NCI-H128 (cell line): ENCODE measurements at regions not wholly inside any gene's neighbourhood (a gene's known extent, or its start where the extent isn't known, plus 50 kb on each side); places are given as distances from the start of the nearest gene placed in this dataset.
"Not testable (repeated sequence)": the region's sequence is repeated elsewhere in the genome, so short reads cannot be mapped to it uniquely, and the experiment has no call there.

ENCODE experiments used
- DNase-seq: peaks from one replicate; lab custom pipeline; 2025; ENCODE audit not compliant: unreplicated experiment; lab: John Stamatoyannopoulos, UW

DNA sequence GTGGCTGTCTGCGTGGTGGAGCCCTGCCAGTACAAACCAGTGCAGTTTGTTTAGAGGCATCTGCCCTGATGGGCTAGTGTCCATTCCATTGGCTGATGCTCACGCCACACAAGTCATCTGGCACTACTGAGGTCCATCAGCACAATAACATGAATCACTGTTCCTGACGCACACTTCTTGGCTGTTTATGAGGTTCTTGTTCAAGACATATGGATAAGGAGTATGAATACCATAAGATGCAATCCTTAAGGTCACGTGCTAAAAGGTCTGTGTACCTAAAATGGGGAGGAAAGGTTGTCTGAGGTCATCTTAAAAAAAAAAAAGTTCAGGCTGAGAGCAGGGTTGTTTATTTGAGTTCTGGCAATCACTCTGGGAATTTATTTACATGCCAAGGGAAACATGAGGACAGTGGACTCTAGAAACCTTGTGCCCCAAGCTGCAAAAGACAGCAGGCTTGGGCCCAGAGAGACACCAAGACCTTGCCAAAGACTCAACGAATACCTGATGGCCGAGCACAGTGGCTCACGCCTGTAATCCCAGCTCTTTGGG is 54.1 kb upstream of the SHLD1 start:
- no peak for DNase-seq

- DNase-seq: peak; percentile 58
These were observed 58.1 kb upstream of the SHLD1 start for GRCh38 chr20:5691918-5692618.

DNA sequence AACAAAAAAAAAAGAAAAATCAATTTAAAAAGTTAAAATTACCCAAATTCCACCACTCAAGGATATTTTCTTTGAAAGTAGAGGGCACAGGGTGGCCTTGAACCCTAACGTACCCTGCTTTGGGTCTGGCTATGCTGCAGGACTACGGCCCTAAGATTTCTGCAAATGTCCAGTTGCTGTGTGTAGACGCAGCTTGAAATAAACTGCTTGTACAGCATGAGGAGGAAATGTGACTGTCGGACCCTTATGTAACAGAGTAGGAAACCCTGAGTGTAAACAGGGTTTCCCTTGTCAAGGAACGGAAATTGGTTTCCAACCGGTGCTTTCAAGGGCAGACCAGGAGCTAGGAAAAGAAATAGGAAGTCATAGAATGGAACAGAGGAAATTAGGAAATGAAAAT is 60.7 kb upstream of the SHLD1 start:
- no peak for DNase-seq

GRCh38 chr20:5688431-5688972 is 61.7 kb upstream of the SHLD1 start:
- no peak for DNase-seq

GRCh38 chr20:5687884-5688283 is 62.3 kb upstream of the SHLD1 start:
- DNase-seq: no peak

- no peak for DNase-seq
These were observed 63.7 kb upstream of the SHLD1 start for GRCh38 chr20:5686384-5687105.

DNA sequence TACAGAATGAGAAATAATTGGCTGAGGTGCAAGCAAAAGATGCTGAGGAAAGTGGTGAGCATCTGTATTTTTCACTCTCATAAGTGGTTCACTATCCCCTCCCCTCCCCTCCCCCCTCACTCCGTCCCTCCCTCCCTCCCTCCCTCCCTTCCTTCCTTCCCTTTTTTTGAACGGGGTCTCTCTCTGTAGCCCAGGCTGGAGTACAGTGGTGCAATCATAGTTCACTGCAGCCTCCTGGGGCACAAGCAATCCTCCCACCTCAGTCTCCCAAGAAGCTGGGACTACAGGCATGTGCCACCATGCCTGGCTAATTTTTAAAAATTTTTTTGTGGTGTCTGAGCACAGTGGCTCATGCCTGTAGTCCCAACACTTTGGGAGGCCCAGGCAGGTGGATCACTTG is 67.6 kb upstream of the SHLD1 start:
- not testable (repeated sequence) for DNase-seq

GRCh38 chr20:5680192-5680591 is 69.4 kb upstream of the GPCPD1 start:
- DNase-seq: no peak

GRCh38 chr20:5678777-5679176 is 68.0 kb upstream of the GPCPD1 start:
- DNase-seq: no peak

GRCh38 chr20:5677944-5678343 is 67.1 kb upstream of the GPCPD1 start:
- DNase-seq: not testable (repeated sequence)

DNA sequence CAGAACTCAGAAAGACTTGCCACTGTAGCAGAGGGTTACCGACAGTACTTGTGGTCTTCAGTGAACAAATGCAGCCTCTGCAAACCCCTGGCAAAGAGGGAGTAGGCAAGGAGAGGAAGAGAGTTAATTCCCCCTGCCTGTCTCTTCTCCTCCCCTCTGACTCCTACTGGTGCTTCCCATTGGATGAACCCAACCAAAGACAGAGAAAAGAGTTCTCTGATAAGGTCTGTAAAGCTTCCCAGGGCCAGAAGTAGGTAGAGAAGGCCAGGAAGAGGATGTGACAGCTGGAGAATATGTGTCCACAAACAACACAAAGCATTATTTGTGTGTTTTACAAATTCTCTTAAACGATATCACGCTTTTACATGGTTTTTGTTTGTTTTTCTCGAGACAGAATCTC is 66.6 kb upstream of the GPCPD1 start:
- no peak for DNase-seq

DNA sequence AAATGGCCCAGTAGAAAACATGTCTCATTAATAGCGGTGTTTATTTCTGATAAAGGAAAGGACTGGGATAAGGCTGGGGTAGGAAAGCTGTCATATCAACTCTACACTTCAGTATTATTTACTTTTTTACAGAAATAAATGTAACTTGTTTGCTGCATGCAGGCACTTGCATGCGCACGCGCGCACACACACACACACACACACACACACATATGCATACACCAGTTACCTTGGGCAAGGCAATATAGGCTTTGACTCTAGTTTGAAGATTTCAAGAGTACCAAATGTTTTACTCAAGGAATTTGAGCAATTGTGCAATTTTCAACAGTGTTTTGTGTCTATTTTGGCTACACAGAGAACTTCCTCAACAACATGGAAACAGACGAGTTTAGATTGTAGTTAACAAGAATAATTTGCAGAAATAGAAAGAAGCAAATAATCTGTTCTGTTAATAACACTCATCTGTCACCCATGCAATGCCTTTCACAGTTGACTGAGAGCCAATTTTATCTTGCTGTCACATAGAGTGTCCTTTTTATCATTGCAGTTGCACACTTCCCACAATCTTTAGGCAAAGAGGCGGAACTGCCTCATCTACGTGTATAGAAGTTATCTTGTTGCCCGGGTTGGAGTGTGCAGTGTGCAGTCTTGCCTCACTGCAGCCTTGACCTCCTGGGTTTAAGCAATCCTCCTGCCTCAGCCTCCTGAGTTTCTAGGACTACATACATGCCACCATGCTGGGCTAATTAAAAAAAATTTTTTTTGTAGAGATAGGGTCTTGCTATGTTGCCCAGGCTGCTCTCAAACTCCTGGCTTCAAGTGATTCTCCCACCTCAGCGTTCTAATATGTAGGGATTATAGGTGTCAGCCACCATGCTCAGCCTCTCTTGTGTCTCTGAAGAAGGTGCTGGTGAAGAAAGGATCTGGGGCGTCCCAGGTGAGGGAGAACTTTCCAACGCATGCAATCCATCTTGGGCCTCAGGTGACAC is 64.6 kb upstream of the GPCPD1 start:
- no peak for DNase-seq

DNA sequence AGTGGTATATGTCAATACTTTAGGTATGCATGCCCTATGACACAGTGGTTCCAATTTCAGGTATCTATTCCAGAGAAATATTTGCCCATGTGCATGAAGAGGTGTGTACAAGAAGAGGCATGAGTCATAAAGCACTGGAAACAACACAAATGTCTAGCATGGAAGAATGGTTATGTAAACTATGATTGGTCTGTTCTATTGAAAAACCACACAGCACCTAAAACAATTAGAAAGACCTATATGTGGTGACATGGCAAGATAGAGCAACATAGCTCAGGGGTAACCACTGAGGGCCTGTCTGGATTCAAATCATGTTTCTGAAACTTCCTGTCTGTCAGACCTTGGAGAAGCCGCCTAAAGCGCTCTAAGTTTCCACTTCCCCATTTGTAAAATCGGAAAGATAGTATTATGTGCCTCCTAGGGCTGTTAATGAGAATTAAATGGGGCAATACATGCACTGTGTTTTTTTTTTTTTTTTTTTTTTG is 63.4 kb upstream of the GPCPD1 start:
- no peak for DNase-seq

DNA sequence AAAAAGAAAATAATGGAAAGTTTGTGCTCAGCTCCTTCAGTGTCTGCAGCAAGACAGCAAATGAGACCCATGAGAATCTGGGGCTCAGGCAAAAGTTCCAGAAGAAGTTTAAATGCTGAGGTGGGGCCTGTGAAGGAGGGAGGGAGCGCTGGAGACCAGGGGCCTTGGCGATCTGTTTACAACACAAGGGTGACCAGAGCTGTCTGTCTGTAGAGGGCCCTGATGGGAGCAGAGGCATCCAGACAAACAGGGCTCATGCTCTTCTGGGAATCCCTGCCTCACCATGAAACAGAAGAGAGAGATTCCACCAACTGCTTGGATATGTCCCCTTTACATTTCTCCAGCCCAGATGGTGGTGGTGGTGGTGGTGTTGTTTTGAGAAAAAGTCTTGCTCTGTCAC is 60.1 kb upstream of the GPCPD1 start:
- no peak for DNase-seq

DNA sequence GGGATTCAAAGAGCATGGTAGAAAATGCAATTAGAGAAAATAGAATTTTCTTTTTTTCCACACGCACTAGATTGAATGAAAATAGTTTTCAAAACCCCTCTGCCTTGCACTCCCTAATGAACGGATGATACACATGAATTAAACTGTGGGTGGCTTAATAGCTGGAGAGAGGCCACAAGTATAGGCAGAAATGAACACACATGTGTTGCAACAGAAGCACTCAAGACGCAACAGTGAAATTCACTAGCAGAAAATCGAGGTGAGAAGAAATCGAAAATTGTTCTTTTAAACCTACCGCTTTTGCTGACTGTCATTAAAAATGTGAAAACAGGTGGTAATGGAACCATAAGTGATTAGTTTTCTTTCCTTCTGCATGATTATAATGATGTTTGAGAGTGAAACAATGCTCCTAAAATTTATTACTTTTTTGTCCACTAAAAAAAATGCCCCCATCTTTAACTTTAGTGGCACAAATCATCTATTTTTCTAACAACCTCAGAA is 59.3 kb upstream of the GPCPD1 start:
- DNase-seq: no peak

DNA sequence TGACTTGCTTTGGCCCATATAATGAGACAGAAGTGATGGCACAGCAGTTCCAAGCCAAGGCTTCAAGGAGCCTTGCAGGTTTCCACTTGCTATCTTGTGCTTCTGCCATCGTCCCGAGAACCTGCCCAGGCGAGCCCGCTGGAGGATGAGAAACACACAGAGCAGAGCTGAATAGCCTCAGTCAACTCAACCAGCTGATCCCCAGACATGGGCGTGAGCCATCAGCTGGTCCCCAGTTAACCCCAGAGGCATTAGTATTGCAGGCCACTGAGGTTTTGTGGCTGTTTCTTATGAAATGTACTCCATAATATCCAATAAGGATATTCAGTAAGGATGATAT is 57.7 kb upstream of the GPCPD1 start:
- no peak for DNase-seq

DNA sequence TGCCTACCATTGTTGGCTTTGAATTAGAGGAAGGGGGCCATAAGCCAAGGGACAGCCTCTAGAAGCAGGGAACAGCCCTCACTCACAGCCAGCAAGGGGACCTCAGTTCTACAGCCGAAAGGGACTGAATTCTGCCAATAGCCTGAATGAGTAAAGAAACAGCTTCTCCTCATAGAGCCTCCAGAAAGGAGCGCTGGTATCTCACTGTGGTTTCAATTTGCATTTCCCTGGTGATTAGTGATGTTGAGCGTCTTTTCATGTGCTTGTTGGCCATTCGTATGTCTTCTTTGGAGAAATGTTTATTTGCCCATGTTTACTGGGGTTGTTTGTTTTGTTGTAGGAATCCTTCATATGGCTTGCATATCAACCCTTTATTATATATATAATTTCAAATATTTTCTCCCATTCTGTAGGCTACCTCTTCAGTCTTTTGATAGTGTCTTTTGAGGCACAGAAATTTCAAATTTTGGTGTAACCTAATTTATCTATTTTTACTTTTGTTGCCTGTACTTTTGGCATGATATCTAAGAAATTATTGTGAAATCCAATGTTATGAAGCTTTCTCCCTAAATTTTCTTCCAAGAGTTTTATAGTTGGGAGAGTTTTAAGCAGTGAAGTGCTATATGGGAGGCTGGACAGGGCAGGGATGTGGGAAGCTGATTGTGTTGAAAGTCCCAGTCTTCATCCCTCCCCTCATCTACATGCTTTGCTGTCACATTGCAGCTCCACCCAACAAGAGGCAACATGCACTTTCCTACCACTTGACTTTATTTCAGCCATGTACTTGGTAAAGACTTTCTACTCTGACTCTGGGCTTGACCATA is 57.1 kb upstream of the GPCPD1 start:
- DNase-seq: no peak

DNA sequence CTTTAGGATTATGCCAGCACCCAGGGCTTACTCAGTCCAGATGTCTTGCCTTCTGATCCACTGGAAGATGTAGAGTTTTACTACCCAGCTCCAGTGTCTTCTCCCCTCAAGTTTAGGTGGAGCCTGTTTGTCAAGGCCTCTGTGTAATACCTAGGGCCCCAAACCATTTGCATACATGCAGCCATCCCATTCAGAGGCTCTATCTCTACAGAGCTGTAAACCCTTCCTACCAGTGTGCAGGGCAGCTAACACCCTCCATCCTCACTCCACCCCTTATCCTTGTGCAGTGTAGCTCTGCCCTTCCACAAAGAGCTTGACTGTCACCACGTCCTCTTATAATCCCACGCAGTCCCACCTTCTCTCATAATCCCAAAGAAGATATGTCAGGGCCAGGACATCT is 54.6 kb upstream of the GPCPD1 start:
- DNase-seq: no peak

DNA sequence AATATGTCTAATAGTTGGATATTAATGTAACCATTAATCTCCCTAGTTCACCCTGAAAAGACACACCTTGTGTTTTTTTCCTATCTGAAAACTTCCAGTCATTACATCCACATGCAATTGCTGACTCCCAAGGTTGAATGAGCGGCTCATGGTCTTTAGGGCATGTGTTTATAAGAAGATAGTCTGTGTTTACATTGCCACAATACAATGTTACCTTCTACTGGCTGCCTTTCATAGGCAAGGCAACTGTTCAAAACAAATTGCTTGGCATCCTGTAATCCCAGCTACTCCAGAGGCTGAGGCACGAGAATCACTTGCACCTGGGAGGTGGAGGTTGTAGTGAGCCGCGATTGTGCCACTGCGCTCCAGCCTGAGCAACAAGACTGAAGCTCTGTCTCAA is 52.6 kb upstream of the GPCPD1 start:
- no peak for DNase-seq

DNA sequence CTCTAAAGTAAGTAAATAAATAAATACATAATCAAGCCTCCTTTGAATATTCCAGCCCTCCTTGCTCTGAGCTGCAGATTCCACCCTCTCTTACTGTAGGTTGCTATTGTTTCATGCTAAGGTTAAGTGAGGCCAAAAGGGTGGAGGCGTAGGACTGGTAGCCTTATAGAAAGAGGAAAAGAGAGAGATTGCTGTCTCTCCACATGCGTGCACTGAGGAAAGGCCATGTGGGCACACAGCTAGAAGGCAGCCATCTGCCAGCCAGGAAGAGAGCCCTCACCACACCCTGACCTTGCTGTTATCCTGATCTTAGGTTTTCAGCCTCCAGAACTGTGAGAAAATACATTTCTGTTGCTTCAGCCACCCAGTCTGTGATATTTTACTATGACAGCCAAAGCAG is 52.0 kb upstream of the GPCPD1 start:
- no peak for DNase-seq
